ENCODE measurements at regions not wholly inside any gene's neighbourhood (a gene's known extent, or its start where the extent isn't known, plus 50 kb on each side); places are given as distances from the start of the nearest gene placed in this dataset.

GRCh38 chr3:164364111-164364510 lies 714.2 kb downstream of the SI start:
- TF ChIP-seq, protein P1, sequence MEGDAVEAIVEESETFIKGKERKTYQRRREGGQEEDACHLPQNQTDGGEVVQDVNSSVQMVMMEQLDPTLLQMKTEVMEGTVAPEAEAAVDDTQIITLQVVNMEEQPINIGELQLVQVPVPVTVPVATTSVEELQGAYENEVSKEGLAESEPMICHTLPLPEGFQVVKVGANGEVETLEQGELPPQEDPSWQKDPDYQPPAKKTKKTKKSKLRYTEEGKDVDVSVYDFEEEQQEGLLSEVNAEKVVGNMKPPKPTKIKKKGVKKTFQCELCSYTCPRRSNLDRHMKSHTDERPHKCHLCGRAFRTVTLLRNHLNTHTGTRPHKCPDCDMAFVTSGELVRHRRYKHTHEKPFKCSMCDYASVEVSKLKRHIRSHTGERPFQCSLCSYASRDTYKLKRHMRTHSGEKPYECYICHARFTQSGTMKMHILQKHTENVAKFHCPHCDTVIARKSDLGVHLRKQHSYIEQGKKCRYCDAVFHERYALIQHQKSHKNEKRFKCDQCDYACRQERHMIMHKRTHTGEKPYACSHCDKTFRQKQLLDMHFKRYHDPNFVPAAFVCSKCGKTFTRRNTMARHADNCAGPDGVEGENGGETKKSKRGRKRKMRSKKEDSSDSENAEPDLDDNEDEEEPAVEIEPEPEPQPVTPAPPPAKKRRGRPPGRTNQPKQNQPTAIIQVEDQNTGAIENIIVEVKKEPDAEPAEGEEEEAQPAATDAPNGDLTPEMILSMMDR (IDR thresholded peaks at IDR 0.05; ENCODE audit: low read depth, low read length, poor library complexity, severe bottlenecking), result no peak
- TF ChIP-seq EZH2phosphoT487 (IDR thresholded peaks at IDR 0.05; ENCODE audit: borderline replicate concordance, low read length), result no peak

Data from DOHH2 (cell line).